ENCODE measurements at regions not wholly inside any gene's neighbourhood (a gene's known extent, or its start where the extent isn't known, plus 50 kb on each side); places are given as distances from the start of the nearest gene placed in this dataset.

DNA sequence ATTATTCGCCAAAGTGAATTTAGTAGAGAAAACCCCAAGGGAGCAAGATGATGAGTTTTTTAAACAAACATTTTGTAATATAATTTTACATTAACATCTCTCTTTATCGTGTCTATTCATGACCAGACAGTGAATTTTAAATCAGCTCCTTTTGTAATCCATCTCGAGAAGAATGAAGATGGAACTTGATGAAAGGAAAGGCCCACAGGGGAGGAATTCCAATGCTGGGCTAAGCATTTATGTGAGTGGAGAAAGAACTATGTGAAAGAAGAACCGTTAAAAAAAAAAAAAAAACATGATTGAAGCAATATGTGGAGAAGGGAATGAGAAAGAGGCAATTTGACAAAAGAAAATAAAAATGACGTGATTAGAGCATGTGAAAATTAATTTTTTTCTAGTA is 170.6 kb downstream of the KCTD12 start:
- DNase-seq (ENCODE audit: low read depth in 1 of 2, low spot score in 1 of 2): no peak
- Histone ChIP-seq H3K27me3 (ENCODE audit: insufficient read depth, poor library complexity, severe bottlenecking) (no peaks in the 10 kb centered on the region), H3K4me3 (replicated peaks; ENCODE audit: insufficient read depth, low read length) (no peak overlapping the region), H3K27ac (replicated peaks) (no peak overlapping the region)
- no peak for TF ChIP-seq REST (IDR thresholded peaks at IDR 0.05; ENCODE audit: insufficient replicate concordance, low read depth)
- TF ChIP-seq SPI1 (IDR thresholded peaks at IDR 0.05; ENCODE audit: borderline replicate concordance, low read depth): no peak
- no peak for TF ChIP-seq GABPA (IDR thresholded peaks at IDR 0.05; ENCODE audit: low read depth)
- TF ChIP-seq POLR2AphosphoS5 (IDR thresholded peaks at IDR 0.05; ENCODE audit: low read depth): no peak
- TF ChIP-seq, protein P1, sequence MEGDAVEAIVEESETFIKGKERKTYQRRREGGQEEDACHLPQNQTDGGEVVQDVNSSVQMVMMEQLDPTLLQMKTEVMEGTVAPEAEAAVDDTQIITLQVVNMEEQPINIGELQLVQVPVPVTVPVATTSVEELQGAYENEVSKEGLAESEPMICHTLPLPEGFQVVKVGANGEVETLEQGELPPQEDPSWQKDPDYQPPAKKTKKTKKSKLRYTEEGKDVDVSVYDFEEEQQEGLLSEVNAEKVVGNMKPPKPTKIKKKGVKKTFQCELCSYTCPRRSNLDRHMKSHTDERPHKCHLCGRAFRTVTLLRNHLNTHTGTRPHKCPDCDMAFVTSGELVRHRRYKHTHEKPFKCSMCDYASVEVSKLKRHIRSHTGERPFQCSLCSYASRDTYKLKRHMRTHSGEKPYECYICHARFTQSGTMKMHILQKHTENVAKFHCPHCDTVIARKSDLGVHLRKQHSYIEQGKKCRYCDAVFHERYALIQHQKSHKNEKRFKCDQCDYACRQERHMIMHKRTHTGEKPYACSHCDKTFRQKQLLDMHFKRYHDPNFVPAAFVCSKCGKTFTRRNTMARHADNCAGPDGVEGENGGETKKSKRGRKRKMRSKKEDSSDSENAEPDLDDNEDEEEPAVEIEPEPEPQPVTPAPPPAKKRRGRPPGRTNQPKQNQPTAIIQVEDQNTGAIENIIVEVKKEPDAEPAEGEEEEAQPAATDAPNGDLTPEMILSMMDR (IDR thresholded peaks at IDR 0.05; ENCODE audit: insufficient read depth, low read length): no peak

DNA sequence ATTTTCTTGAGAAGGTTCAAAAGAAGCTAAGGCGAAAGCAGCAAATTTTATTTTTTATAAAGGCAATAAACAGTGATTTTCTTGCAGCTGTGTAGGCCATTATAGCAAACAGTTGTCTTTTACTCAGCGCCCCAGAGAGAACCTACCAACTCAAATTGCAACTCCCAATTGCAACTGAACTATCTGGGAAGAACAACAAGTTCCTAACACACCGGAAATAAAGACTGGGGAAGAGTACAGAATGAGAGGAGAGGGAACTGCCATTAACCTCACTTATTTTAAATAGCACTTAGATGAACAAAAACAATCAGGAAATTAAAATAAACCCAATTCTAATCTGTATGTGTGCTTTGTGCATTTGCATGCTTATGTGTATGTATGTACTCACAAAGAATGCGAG is 171.1 kb downstream of the KCTD12 start:
- TF ChIP-seq GABPA (IDR thresholded peaks at IDR 0.05; ENCODE audit: low read depth) (no peak), SPI1 (IDR thresholded peaks at IDR 0.05; ENCODE audit: borderline replicate concordance, low read depth) (no peak), REST (IDR thresholded peaks at IDR 0.05; ENCODE audit: insufficient replicate concordance, low read depth) (no peak), POLR2AphosphoS5 (IDR thresholded peaks at IDR 0.05; ENCODE audit: low read depth) (no peak)
- TF ChIP-seq, protein P1 (IDR thresholded peaks at IDR 0.05; ENCODE audit: insufficient read depth, low read length): no peak
- H3K4me3 ChIP-seq (replicated peaks; ENCODE audit: insufficient read depth, low read length): no peak overlapping the region
- H3K27ac ChIP-seq (replicated peaks): no peak overlapping the region
- no peaks in the 10 kb centered on the region for H3K27me3 ChIP-seq (ENCODE audit: insufficient read depth, poor library complexity, severe bottlenecking)
- no peak for DNase-seq (ENCODE audit: low read depth in 1 of 2, low spot score in 1 of 2)

GRCh38 chr13:76713280-76713679 is 172.9 kb downstream of the KCTD12 start:
- H3K27ac ChIP-seq (replicated peaks): no peak overlapping the region
- DNase-seq (ENCODE audit: low read depth in 1 of 2, low spot score in 1 of 2): no peak
- TF ChIP-seq, protein P1 (IDR thresholded peaks at IDR 0.05; ENCODE audit: insufficient read depth, low read length): no peak
- TF ChIP-seq GABPA (IDR thresholded peaks at IDR 0.05; ENCODE audit: low read depth) (no peak), SPI1 (IDR thresholded peaks at IDR 0.05; ENCODE audit: borderline replicate concordance, low read depth) (no peak), REST (IDR thresholded peaks at IDR 0.05; ENCODE audit: insufficient replicate concordance, low read depth) (no peak), POLR2AphosphoS5 (IDR thresholded peaks at IDR 0.05; ENCODE audit: low read depth) (no peak)
- H3K27me3 ChIP-seq (ENCODE audit: insufficient read depth, poor library complexity, severe bottlenecking): no peaks in the 10 kb centered on the region
- H3K4me3 ChIP-seq (replicated peaks; ENCODE audit: insufficient read depth, low read length): no peak overlapping the region
